ENCODE measurements at regions not wholly inside any gene's neighbourhood (a gene's known extent, or its start where the extent isn't known, plus 50 kb on each side); places are given as distances from the start of the nearest gene placed in this dataset.

GRCh38 chr1:2905356-2905755 lies 103.9 kb upstream of the TTC34 start:
- H2AFZ ChIP-seq (replicated peaks), result no peak overlapping the region
- no peak for DNase-seq (ENCODE audit: low spot score)
- H3F3A ChIP-seq (ENCODE audit: low read depth), result no peaks in the 10 kb centered on the region
- Mint-ChIP-seq H3K9me3 (peaks cover 3% of the 10 kb centered on the region), H3K27ac (no peak overlapping the region), H3K36me3 (no peaks in the 10 kb centered on the region), H3K4me1 (peaks cover 16% of the 10 kb centered on the region), H3K27me3 (ENCODE audit: insufficient read depth, low read depth) (peaks cover 2% of the 10 kb centered on the region), H3K4me3 (no peak overlapping the region)
- H3K4me2 ChIP-seq, result no peak overlapping the region
- no peaks in the 10 kb centered on the region for H3K79me2 ChIP-seq (ENCODE audit: low read depth)
- no peak overlapping the region for H3K27ac ChIP-seq
- no peak overlapping the region for H3K9ac ChIP-seq
- H3K4me1 ChIP-seq, result no peaks in the 10 kb centered on the region
- H3K9me3 ChIP-seq (ENCODE audit: low read depth), result no peaks in the 10 kb centered on the region
- no peaks in the 10 kb centered on the region for H3K36me3 ChIP-seq
- H3K27me3 ChIP-seq, result no peaks in the 10 kb centered on the region
- no peak for TF ChIP-seq EZH2phosphoT487 (IDR thresholded peaks at IDR 0.05)
- no peak for TF ChIP-seq EZH2 (IDR thresholded peaks at IDR 0.05)
- TF ChIP-seq CTCF (IDR thresholded peaks at IDR 0.05), result no peak
- no peak overlapping the region for H3K4me3 ChIP-seq
- H4K20me1 ChIP-seq (ENCODE audit: low read depth), result no peaks in the 10 kb centered on the region

DNA sequence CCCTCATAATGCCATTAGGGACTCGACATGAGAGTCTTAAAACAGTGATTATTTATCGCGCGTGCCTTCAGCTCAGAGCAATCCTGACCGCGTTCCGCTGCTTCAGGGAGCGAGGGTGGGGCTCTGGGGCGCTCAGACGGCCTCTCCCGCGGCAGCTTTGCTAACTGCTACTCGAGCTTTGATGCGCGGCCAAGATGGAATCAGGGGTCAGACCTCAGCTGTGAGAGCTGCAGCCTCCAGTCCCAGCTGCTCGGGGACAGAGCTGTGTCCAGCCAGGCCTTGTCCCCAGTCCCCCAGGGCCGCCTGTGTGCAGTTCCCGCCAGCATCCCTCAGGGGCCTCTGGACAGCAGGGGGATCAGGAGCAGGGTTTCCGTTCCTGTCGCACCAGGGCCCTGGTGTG lies 104.6 kb upstream of the TTC34 start:
- Histone ChIP-seq H4K20me1 (ENCODE audit: low read depth) (no peaks in the 10 kb centered on the region), H3K9me3 (ENCODE audit: low read depth) (no peaks in the 10 kb centered on the region), H3K9ac (no peak overlapping the region), H2AFZ (replicated peaks) (no peak overlapping the region), H3K36me3 (no peaks in the 10 kb centered on the region), H3K79me2 (ENCODE audit: low read depth) (no peaks in the 10 kb centered on the region), H3K4me1 (no peaks in the 10 kb centered on the region), H3K27me3 (no peaks in the 10 kb centered on the region), H3K4me3 (no peak overlapping the region), H3K27ac (no peak overlapping the region), H3K4me2 (no peak overlapping the region), H3F3A (ENCODE audit: low read depth) (no peaks in the 10 kb centered on the region)
- DNase-seq (ENCODE audit: low spot score), result no peak
- no peak overlapping the region for H3K4me3 Mint-ChIP-seq
- no peaks in the 10 kb centered on the region for H3K36me3 Mint-ChIP-seq
- H3K27me3 Mint-ChIP-seq (ENCODE audit: insufficient read depth, low read depth), result peaks cover 2% of the 10 kb centered on the region
- H3K27ac Mint-ChIP-seq, result peak overlapping the region; percentile 81
- TF ChIP-seq EZH2 (IDR thresholded peaks at IDR 0.05), result no peak
- TF ChIP-seq CTCF (IDR thresholded peaks at IDR 0.05), result no peak
- no peak for TF ChIP-seq EZH2phosphoT487 (IDR thresholded peaks at IDR 0.05)
- H3K4me1 Mint-ChIP-seq, result peaks cover 16% of the 10 kb centered on the region
- peaks cover 3% of the 10 kb centered on the region for H3K9me3 Mint-ChIP-seq

DNA sequence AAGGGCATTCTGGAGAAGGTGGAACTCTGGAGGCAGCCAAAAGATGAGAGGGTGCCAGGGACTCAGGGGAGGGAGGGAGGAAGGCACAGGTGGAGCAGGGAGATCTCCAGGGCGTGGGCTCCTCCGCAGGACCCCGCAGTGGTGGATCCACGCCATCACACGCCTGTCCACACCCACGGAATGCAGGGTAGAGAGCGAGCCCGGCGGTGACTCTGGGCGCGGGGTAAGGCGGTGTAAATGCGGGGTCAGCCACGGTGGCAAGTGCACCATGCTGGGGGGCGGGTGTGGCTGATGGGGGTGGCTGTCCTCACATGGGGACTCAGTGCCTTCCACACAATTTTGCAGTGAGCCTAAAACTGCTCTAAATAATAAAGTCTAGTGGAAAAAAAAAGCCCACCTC lies 105.1 kb upstream of the TTC34 start:
- Histone ChIP-seq H3K9ac (no peak overlapping the region), H3K36me3 (no peaks in the 10 kb centered on the region), H3K27ac (no peak overlapping the region), H4K20me1 (ENCODE audit: low read depth) (no peaks in the 10 kb centered on the region), H3K27me3 (no peaks in the 10 kb centered on the region), H3K4me1 (no peaks in the 10 kb centered on the region), H3F3A (ENCODE audit: low read depth) (no peaks in the 10 kb centered on the region), H3K4me3 (no peak overlapping the region), H2AFZ (replicated peaks) (no peak overlapping the region), H3K79me2 (ENCODE audit: low read depth) (no peaks in the 10 kb centered on the region), H3K9me3 (ENCODE audit: low read depth) (no peaks in the 10 kb centered on the region), H3K4me2 (no peak overlapping the region)
- H3K27me3 Mint-ChIP-seq (ENCODE audit: insufficient read depth, low read depth), result peaks cover 2% of the 10 kb centered on the region
- TF ChIP-seq EZH2phosphoT487 (IDR thresholded peaks at IDR 0.05) (no peak), EZH2 (IDR thresholded peaks at IDR 0.05) (no peak), CTCF (IDR thresholded peaks at IDR 0.05) (no peak)
- H3K9me3 Mint-ChIP-seq, result peaks cover 3% of the 10 kb centered on the region
- no peak overlapping the region for H3K4me3 Mint-ChIP-seq
- H3K27ac Mint-ChIP-seq, result no peak overlapping the region
- H3K4me1 Mint-ChIP-seq, result peaks cover 16% of the 10 kb centered on the region
- no peak for DNase-seq (ENCODE audit: low spot score)
- no peaks in the 10 kb centered on the region for H3K36me3 Mint-ChIP-seq

GRCh38 chr1:2907051-2907450 lies 105.6 kb upstream of the TTC34 start:
- TF ChIP-seq EZH2 (IDR thresholded peaks at IDR 0.05) (no peak), CTCF (IDR thresholded peaks at IDR 0.05) (no peak), EZH2phosphoT487 (IDR thresholded peaks at IDR 0.05) (no peak)
- peaks cover 16% of the 10 kb centered on the region for H3K4me1 Mint-ChIP-seq
- no peak overlapping the region for H3K27ac ChIP-seq
- H3K27ac Mint-ChIP-seq, result no peak overlapping the region
- no peaks in the 10 kb centered on the region for H3K4me1 ChIP-seq
- H3K79me2 ChIP-seq (ENCODE audit: low read depth), result no peaks in the 10 kb centered on the region
- H3K27me3 ChIP-seq, result no peaks in the 10 kb centered on the region
- DNase-seq (ENCODE audit: low spot score), result no peak
- no peaks in the 10 kb centered on the region for H3K36me3 Mint-ChIP-seq
- no peaks in the 10 kb centered on the region for H3K36me3 ChIP-seq
- no peak overlapping the region for H3K9ac ChIP-seq
- H3K27me3 Mint-ChIP-seq (ENCODE audit: insufficient read depth, low read depth), result no peaks in the 10 kb centered on the region
- H3K9me3 Mint-ChIP-seq, result peaks cover 3% of the 10 kb centered on the region
- no peak overlapping the region for H3K4me3 Mint-ChIP-seq
- H2AFZ ChIP-seq (replicated peaks), result no peak overlapping the region
- no peaks in the 10 kb centered on the region for H3F3A ChIP-seq (ENCODE audit: low read depth)
- no peaks in the 10 kb centered on the region for H3K9me3 ChIP-seq (ENCODE audit: low read depth)
- H3K4me2 ChIP-seq, result no peak overlapping the region
- no peak overlapping the region for H3K4me3 ChIP-seq
- no peaks in the 10 kb centered on the region for H4K20me1 ChIP-seq (ENCODE audit: low read depth)
